ENCODE measurements at regions not wholly inside any gene's neighbourhood (a gene's known extent, or its start where the extent isn't known, plus 50 kb on each side); places are given as distances from the start of the nearest gene placed in this dataset.

- no peak for DNase-seq (ENCODE audit: extremely low spot score)
- 67% methylated on average over 2 of the region's 2 CpGs for WGBS
- TF ChIP-seq EP300 (IDR thresholded peaks at IDR 0.05) (no peak), POLR2A (IDR thresholded peaks at IDR 0.05; ENCODE audit: low read depth) (no peak), POLR2AphosphoS5 (IDR thresholded peaks at IDR 0.05) (no peak), CTCF (IDR thresholded peaks at IDR 0.05) (no peak)
These were observed 286.2 kb downstream of the NDFIP2 start for GRCh38 chr13:79767126-79767525.

DNA sequence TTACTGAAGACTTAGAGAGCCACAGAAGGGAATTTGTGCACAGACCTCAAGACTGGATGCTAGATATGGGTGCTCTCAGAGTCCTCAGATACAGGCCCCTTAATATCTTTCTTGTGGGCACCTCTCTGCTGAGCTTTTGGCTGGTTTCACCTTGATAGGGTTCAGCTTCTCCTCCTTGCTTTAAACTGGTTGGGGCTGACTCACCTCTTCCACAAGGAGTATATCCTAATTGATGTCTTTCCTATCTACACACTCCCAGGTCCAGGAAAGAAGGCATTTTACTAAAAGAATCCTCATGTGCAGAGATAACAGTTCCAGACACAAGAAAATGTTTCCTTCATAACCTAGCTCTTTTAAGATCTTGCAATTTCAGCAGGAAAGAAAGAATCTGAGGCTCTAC is 284.4 kb downstream of the NDFIP2 start:
- DNase-seq (ENCODE audit: extremely low spot score), result no peak
- no peak overlapping the region for H3K27ac ChIP-seq (replicated peaks in 1 of 4)
- H3K27me3 ChIP-seq, result no peaks in the 10 kb centered on the region
- TF ChIP-seq CTCF (IDR thresholded peaks at IDR 0.05) (no peak), POLR2A (IDR thresholded peaks at IDR 0.05; ENCODE audit: low read depth) (no peak), EP300 (IDR thresholded peaks at IDR 0.05) (no peak), POLR2AphosphoS5 (IDR thresholded peaks at IDR 0.05) (no peak)
- no peaks in the 10 kb centered on the region for H3K36me3 ChIP-seq
- H3K9me3 ChIP-seq, result no peaks in the 10 kb centered on the region
- intact Hi-C loops (cut with DNase I), result no loop called here
- H3K4me3 ChIP-seq, result no peak overlapping the region
- H3K4me1 ChIP-seq, result no peaks in the 10 kb centered on the region

More at GRCh38 chr13:79767126-79767525, 286.2 kb downstream of the NDFIP2 start:
- Histone ChIP-seq H3K27me3 (no peaks in the 10 kb centered on the region), H3K27ac (replicated peaks in 1 of 4) (no peak overlapping the region), H3K4me3 (no peak overlapping the region), H3K36me3 (no peaks in the 10 kb centered on the region), H3K9me3 (peaks cover 0 to 10% (median 2%) of the 10 kb centered on the region in 4 donors), H3K4me1 (no peaks in the 10 kb centered on the region)
- intact Hi-C loops (cut with DNase I), result no loop called here

GRCh38 chr13:79749984-79750551 is 269.1 kb downstream of the NDFIP2 start:
- no peak for DNase-seq (ENCODE audit: extremely low spot score)
- Histone ChIP-seq H3K27me3 (no peaks in the 10 kb centered on the region), H3K9me3 (no peaks in the 10 kb centered on the region), H3K36me3 (no peaks in the 10 kb centered on the region), H3K27ac (replicated peaks in 1 of 4) (peak overlapping the region in 3 of 4 donors; percentile 7 to 18 (median 10)), H3K4me1 (peaks cover 4 to 18% (median 16%) of the 10 kb centered on the region in 4 donors), H3K4me3 (no peak overlapping the region)
- intact Hi-C loops (cut with DNase I), result no loop called here
- no peak for TF ChIP-seq EP300 (IDR thresholded peaks at IDR 0.05)
- TF ChIP-seq POLR2AphosphoS5 (IDR thresholded peaks at IDR 0.05), result peak; percentile 42 to 52
- no peak for TF ChIP-seq POLR2A (IDR thresholded peaks at IDR 0.05; ENCODE audit: low read depth)
- TF ChIP-seq CTCF (IDR thresholded peaks at IDR 0.05), result no peak
- 23% methylated on average over 3 of the region's 3 CpGs for WGBS

DNA sequence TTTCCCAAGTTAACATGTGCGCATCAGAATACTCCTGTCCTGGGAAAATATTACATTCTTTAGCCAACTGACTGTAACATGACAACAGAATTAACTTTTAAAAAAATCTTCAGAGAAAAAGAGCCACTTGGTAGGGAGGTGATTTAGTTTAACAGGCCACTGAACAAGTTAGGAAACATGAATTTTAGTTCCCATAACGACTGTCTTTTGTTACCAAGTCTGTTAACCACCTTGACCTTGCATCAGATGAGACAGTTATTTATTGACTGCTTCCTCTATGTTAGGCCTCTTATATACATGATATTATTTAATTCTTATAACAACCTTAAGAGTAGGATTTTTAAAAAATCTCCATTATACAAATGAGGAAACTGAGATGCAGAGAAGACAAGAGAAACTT is 268.6 kb downstream of the NDFIP2 start:
- Histone ChIP-seq H3K9me3 (no peaks in the 10 kb centered on the region), H3K36me3 (no peaks in the 10 kb centered on the region), H3K27ac (replicated peaks in 1 of 4) (peak overlapping the region in 3 of 4 donors; percentile 7 to 18 (median 10)), H3K4me1 (peaks cover 4 to 18% (median 16%) of the 10 kb centered on the region in 4 donors), H3K4me3 (no peak overlapping the region), H3K27me3 (no peaks in the 10 kb centered on the region)
- intact Hi-C loops (cut with DNase I), result no loop called here
- no peak for TF ChIP-seq POLR2A (IDR thresholded peaks at IDR 0.05; ENCODE audit: low read depth)
- no peak for TF ChIP-seq EP300 (IDR thresholded peaks at IDR 0.05)
- no peak for TF ChIP-seq POLR2AphosphoS5 (IDR thresholded peaks at IDR 0.05)
- no peak for TF ChIP-seq CTCF (IDR thresholded peaks at IDR 0.05)
- no peak for DNase-seq (ENCODE audit: extremely low spot score)
- WGBS, result 87% methylated on average over 2 of the region's 2 CpGs

DNA sequence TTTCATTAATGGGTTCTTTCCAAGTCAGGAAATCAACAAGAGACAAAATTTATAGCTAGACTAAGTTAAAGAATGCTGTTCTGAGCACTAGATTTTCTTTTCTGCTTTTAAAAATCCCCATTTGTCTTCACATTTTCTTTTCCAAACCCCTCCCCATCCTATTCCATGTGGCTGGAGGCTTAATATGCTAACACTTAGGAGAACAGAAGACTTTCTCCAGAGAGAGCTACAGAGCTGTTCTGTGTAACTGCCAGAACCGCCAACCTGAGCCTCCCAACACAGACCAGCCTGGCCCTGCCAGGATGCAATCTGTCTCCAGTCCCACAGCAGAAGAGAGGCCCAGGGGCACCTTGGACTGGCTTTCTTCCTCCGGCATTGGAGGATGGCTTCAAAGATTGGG is 264.1 kb downstream of the NDFIP2 start:
- Histone ChIP-seq H3K4me3 (no peak overlapping the region), H3K4me1 (peaks cover 10 to 14% (median 13%) of the 10 kb centered on the region in 4 donors), H3K9me3 (no peaks in the 10 kb centered on the region), H3K36me3 (no peaks in the 10 kb centered on the region), H3K27ac (replicated peaks in 1 of 4) (no peak overlapping the region), H3K27me3 (no peaks in the 10 kb centered on the region)
- no peak for DNase-seq (ENCODE audit: extremely low spot score)
- intact Hi-C loops (cut with DNase I), result no loop called here
- TF ChIP-seq POLR2A (IDR thresholded peaks at IDR 0.05; ENCODE audit: low read depth) (no peak), CTCF (IDR thresholded peaks at IDR 0.05) (no peak), POLR2AphosphoS5 (IDR thresholded peaks at IDR 0.05) (no peak), EP300 (IDR thresholded peaks at IDR 0.05) (no peak)
- WGBS, result 63% methylated on average over 2 of the region's 2 CpGs

Measured in esophagus muscularis mucosa (tissue), 4 donors.